Heart left ventricle (tissue), 16 donors: ENCODE measurements at regions not wholly inside any gene's neighbourhood (a gene's known extent, or its start where the extent isn't known, plus 50 kb on each side); places are given as distances from the start of the nearest gene placed in this dataset.

ENCODE experiments used
- ATAC-seq, 4 donors: fragments of 200-7000 bp; cut with Tn5 transposase; one replicate each; pipeline ENCODE4 v1.9.1; 2020 to 2022; ENCODE audit warnings: moderate library complexity in 4 of 4, mild to moderate bottlenecking in 3 of 4, moderate number of reproducible peaks in 1 of 4
- DNase-seq, 5 donors: peaks; one replicate each; pipeline ENCODE4 v3.0.0-alpha.2; 2020
- H3K27ac ChIP-seq, 12 donors: fragments of 200-600 bp; sonication (generic) in 4 of 12; one replicate each; pipeline versions ENCODE4 v1.5.0 to v1.8.0; 2016 to 2022; ENCODE audit warnings: mild to moderate bottlenecking in 2 of 12
- H3K27me3 ChIP-seq, 9 donors: fragments of 200-600 bp; sonication (generic) in 2 of 9; one replicate each; pipeline versions ENCODE4 v1.5.1 to v1.8.0; 2016 to 2022; ENCODE audit warnings: mild to moderate bottlenecking in 3 of 9
- H3K36me3 ChIP-seq, 9 donors: fragments of 200-600 bp; sonication (generic) in 2 of 9; one replicate each; pipeline versions ENCODE4 v1.5.0 to v1.8.0; 2018 to 2022; ENCODE audit warnings: mild to moderate bottlenecking in 2 of 9
- H3K4me1 ChIP-seq, 12 donors: fragments of 200-600 bp; sonication (generic) in 4 of 12; one replicate each; pipeline versions ENCODE4 v1.5.0 to v1.8.0; 2016 to 2022; ENCODE audit warnings: mild to moderate bottlenecking in 3 of 12
- H3K4me3 ChIP-seq, 12 donors: fragments of 200-600 bp; sonication (generic) in 4 of 12; one replicate each; pipeline versions ENCODE4 v1.5.0 to v1.8.0; 2017 to 2022; ENCODE audit warnings: mild to moderate bottlenecking in 9 of 12, moderate library complexity in 4 of 12
- H3K9me3 ChIP-seq, 12 donors: fragments of 200-600 bp; sonication (generic) in 4 of 12; one replicate each; pipeline versions ENCODE4 v1.5.0 to v1.8.0; 2016 to 2022; ENCODE audit warnings: mild to moderate bottlenecking in 1 of 12
- POLR2A ChIP-seq, 2 donors: fragments of 450-650 bp; IDR thresholded peaks; one replicate each; pipeline ENCODE4 v1.6.1; 2017; ENCODE audit warnings: antibody characterized with exemption in 2 of 2, mild to moderate bottlenecking in 2 of 2, moderate library complexity in 2 of 2
- WGBS, 4 donors: extraction: QIAGEN DNeasy Blood & Tissue Kit in 2 of 4; methylation state at CpG; one replicate each; pipeline versions ENCODE4 v1.1.5 to v1.1.7; 2013 to 2018; 5-methylcytosine and 5-hydroxymethylcytosine counted together
- intact Hi-C, 10 donors: fragments of 100-400 bp; cut with DNase I; formaldehyde crosslinking; loops; one replicate each; pipeline versions ENCODE4 v1.11.1 to v1.14.2; 2022
- TF ChIP-seq, protein P1 (sequence below), 12 donors: fragments of 200-600 bp; sonication (generic) in 4 of 12; IDR thresholded peaks; one replicate each; pipeline versions ENCODE4 v1.5.0 to v1.8.0; 2018 to 2022; ENCODE audit warnings: antibody characterized with exemption in 12 of 12, mild to moderate bottlenecking in 5 of 12
- donor health status: ischemic (EF 13 %, LVEDD 7.1; RV severe dilation, severe dysfunction).
- donor health status: healthy with polysubstance abuse.
- donor health status: DM: no; HTN: yes; CAD: no.
- donor health status: DM: no; HTN: no; CAD: no.
- donor health status: ischemic (EF 25% LVEDD 6.9; RV normal size, moderate dysfunction).
- donor health status: ischemic (EF 25% LVEDD 5.7; RV mildly dilated, moderate dysfunction).
- donor health status: healthy.
- donor health status: DM: yes; HTN: yes; CAD: no.
- donor health status: ischemic (EF 35%, LVEDD 5.7; RV mildly dilated, moderate dysfunction).
- donor health status: nonischemic (EF 11% LVEDD 7.7; RV severe dilation, severe dysfunction).
- donor health status: DM: yes; HTN: yes; CAD: no.
- donor health status: PGD.
- donor health status: ischemic (EF 29% LVEDD 5.4; RV normal size, mild dysfunction).
- donor health status: nonischemic (EF 23%, LVEDD 6.1; RV moderate dilation, normal function).

DNA sequence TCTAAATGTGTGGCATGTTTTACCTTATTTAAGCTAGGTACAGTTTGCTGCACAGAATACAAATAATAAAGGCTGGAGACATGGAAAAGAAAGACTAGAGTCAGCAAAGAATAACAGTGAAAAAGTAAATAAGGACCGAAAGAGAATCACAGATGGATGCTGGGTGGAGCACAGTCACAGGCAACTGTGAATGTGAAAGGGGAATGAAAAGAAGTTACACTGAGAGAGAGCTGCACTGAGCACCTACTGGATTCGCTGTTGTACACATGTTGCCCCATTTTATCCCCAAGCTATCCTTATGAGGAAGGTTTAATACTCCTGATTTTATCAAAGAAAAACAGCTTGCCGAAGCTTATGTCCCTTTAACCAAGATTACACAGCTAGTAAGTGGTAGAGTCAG, 165.4 kb upstream of the RGMB start:
- 65 to 79% (median 70%) methylated on average over 3 of the region's 3 CpGs for WGBS, 4 donors
- no peaks in the 10 kb centered on the region for H3K4me1 ChIP-seq
- intact Hi-C loops: no loop called here
- TF ChIP-seq POLR2A (IDR thresholded peaks at IDR 0.05): no peak
- TF ChIP-seq, protein P1, sequence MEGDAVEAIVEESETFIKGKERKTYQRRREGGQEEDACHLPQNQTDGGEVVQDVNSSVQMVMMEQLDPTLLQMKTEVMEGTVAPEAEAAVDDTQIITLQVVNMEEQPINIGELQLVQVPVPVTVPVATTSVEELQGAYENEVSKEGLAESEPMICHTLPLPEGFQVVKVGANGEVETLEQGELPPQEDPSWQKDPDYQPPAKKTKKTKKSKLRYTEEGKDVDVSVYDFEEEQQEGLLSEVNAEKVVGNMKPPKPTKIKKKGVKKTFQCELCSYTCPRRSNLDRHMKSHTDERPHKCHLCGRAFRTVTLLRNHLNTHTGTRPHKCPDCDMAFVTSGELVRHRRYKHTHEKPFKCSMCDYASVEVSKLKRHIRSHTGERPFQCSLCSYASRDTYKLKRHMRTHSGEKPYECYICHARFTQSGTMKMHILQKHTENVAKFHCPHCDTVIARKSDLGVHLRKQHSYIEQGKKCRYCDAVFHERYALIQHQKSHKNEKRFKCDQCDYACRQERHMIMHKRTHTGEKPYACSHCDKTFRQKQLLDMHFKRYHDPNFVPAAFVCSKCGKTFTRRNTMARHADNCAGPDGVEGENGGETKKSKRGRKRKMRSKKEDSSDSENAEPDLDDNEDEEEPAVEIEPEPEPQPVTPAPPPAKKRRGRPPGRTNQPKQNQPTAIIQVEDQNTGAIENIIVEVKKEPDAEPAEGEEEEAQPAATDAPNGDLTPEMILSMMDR (IDR thresholded peaks at IDR 0.05): no peak
- H3K4me3 ChIP-seq: no peak overlapping the region
- no peaks in the 10 kb centered on the region for H3K36me3 ChIP-seq
- no peak overlapping the region for H3K27ac ChIP-seq
- no peaks in the 10 kb centered on the region for H3K27me3 ChIP-seq
- DNase-seq (no peak), ATAC-seq (no peak)
- H3K9me3 ChIP-seq: no peaks in the 10 kb centered on the region

DNA sequence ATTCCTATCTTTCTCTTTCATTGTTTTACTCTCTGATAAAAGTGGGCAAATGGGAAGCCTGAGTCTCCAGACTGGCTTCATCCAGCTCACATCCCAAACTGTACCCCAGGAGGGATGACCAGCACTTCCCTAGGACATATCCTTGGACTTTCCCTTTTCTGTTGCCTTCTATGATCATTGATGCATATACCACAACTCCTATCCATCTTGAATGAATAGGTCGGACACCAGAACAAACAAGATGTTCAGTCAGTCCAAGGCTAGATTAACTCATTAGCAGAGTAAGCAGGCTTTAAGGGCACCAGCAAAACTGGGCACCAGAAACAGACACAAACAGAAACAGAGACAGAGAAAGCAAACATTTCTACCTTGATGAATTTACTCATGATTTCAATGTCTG, 159.1 kb upstream of the RGMB start:
- DNase-seq: no peak
- Histone ChIP-seq H3K4me3 (no peak overlapping the region), H3K4me1 (no peaks in the 10 kb centered on the region), H3K27me3 (no peaks in the 10 kb centered on the region), H3K9me3 (no peaks in the 10 kb centered on the region), H3K36me3 (no peaks in the 10 kb centered on the region), H3K27ac (no peak overlapping the region)
- no peak for TF ChIP-seq POLR2A (IDR thresholded peaks at IDR 0.05)
- TF ChIP-seq, protein P1 (IDR thresholded peaks at IDR 0.05): no peak
- 68 to 89% (median 75%) methylated on average over 1 of the region's 1 CpG for WGBS, 4 donors
- intact Hi-C loops: no loop called here
- no peak for ATAC-seq

DNA sequence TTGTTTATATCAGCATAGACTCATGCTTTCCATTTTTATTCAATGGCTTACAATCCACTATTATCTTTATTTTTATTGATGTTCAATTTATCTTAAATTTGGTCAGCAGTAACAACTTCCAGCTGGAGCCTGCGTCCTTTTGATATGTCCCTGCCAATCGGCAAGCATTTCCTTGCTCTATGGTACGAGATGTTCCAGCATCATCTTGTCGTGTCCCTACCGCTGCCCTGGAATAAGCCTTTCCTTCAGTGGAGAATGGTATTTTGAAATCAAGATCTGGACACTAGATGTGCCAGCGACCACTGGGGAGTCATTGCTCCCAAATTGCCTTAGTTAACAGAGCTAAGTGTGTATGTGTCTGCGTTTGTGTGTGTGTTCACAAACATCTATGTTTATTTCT, 151.6 kb upstream of the RGMB start:
- Histone ChIP-seq H3K36me3 (no peaks in the 10 kb centered on the region), H3K4me3 (no peak overlapping the region), H3K4me1 (no peaks in the 10 kb centered on the region), H3K27ac (no peak overlapping the region), H3K9me3 (no peaks in the 10 kb centered on the region), H3K27me3 (no peaks in the 10 kb centered on the region)
- TF ChIP-seq POLR2A (IDR thresholded peaks at IDR 0.05): no peak
- TF ChIP-seq, protein P1 (IDR thresholded peaks at IDR 0.05): no peak
- no peak for ATAC-seq
- DNase-seq: no peak
- intact Hi-C loops: no loop called here
- 60 to 72% (median 68%) methylated on average over 7 of the region's 7 CpGs for WGBS, 4 donors

DNA sequence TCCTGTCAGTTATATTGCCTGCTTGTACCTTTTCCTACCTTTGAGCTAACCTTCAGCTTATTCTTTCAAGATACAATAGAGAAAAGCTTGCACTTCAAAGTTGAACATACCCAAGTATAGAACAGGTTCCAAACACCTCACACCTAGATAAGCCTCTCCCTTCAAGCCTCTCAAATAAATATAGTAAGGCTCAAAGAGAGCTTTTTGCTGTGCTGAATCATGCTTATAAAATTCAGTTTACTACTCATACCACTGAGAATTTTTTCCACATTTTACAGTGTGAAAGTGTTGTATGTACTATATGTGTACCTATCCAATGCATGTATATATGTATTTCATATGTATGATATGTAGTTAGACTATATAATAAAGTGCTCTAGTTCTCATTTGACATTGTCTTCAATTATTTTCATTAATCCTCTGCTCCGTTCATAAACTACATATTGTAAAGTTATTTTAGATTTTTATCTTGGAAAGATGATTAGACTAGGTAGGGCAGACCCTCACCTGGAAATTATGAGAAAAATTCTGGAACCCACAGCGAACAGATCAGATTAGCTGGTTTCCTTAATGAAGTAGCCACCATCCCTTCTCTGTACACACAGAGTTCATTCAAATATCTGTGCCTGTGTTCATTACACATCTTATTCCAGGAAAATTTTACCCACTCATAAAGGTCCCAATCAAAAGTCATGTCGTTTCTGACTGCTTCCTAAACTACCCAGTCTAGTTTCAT, 149.2 kb upstream of the RGMB start:
- TF ChIP-seq, protein P1 (IDR thresholded peaks at IDR 0.05): no peak
- TF ChIP-seq POLR2A (IDR thresholded peaks at IDR 0.05): no peak
- no peak overlapping the region for H3K4me3 ChIP-seq
- WGBS, 4 donors: 65 to 75% (median 70%) methylated on average over 3 of the region's 3 CpGs
- DNase-seq: no peak
- ATAC-seq: no peak
- no peak overlapping the region for H3K27ac ChIP-seq
- no peaks in the 10 kb centered on the region for H3K36me3 ChIP-seq
- H3K27me3 ChIP-seq: no peaks in the 10 kb centered on the region
- intact Hi-C loops: no loop called here
- no peaks in the 10 kb centered on the region for H3K4me1 ChIP-seq
- peaks cover 0 to 11% (median 0%) of the 10 kb centered on the region in 12 donors for H3K9me3 ChIP-seq
